Loucy (cell line): ENCODE measurements at regions not wholly inside any gene's neighbourhood (a gene's known extent, or its start where the extent isn't known, plus 50 kb on each side); places are given as distances from the start of the nearest gene placed in this dataset.

ENCODE experiments used
- H2AFZ ChIP-seq: fragments of 200-600 bp; sonication (generic); 2 replicates; pipeline ENCODE4 v1.6.0; 2016; ENCODE audit warnings: antibody characterized with exemption, mild to moderate bottlenecking, low read length, moderate library complexity
- H3F3A ChIP-seq: fragments of 200-600 bp; 2 replicates; pipeline ENCODE4 v1.6.0; 2016; ENCODE audit warnings: antibody characterized with exemption, low read depth, mild to moderate bottlenecking
- H3K27me3 ChIP-seq: fragments of 200-600 bp; sonication (generic); 2 replicates; pipeline ENCODE4 v1.6.1; 2014; ENCODE audit warnings: low read length, mild to moderate bottlenecking; ENCODE audit not compliant: insufficient read depth, poor library complexity, severe bottlenecking
- H3K36me3 ChIP-seq: fragments of 200-600 bp; sonication (generic); 2 replicates; pipeline ENCODE4 v1.6.1; 2016; ENCODE audit warnings: low read length; ENCODE audit not compliant: insufficient read depth
- H3K4me1 ChIP-seq: fragments of 200-600 bp; sonication (generic); 2 replicates; pipeline ENCODE4 v1.5.1; 2014; ENCODE audit warnings: low read length, mild to moderate bottlenecking; ENCODE audit not compliant: insufficient read depth, poor library complexity, severe bottlenecking
- H3K4me2 ChIP-seq: fragments of 200-600 bp; sonication (generic); 2 replicates; pipeline ENCODE4 v1.6.0; 2014; ENCODE audit warnings: antibody characterized with exemption, low read length, low read depth, mild to moderate bottlenecking; ENCODE audit not compliant: poor library complexity, severe bottlenecking
- H3K4me3 ChIP-seq: fragments of 200-600 bp; sonication (generic); 2 replicates; pipeline ENCODE4 v1.5.1; 2014; ENCODE audit warnings: low read length, mild to moderate bottlenecking, mixed read lengths; ENCODE audit not compliant: poor library complexity, severe bottlenecking
- H3K79me2 ChIP-seq: fragments of 200-600 bp; sonication (generic); 2 replicates; pipeline ENCODE4 v1.6.1; 2014; ENCODE audit warnings: low read length; ENCODE audit not compliant: insufficient read depth
- H3K9ac ChIP-seq: fragments of 200-600 bp; sonication (generic); 2 replicates; pipeline ENCODE4 v1.6.0; 2014; ENCODE audit warnings: mild to moderate bottlenecking, low read depth, low read length, moderate library complexity; ENCODE audit not compliant: poor library complexity, severe bottlenecking
- H3K9me2 ChIP-seq: fragments of 200-600 bp; sonication (generic); replicated peaks from 2 replicates; pipeline ENCODE4 v1.6.1; 2016; ENCODE audit warnings: low read depth, low read length, mixed read lengths
- H3K9me3 ChIP-seq: fragments of 200-600 bp; sonication (generic); 2 replicates; pipeline ENCODE4 v1.6.1; 2014; ENCODE audit warnings: mild to moderate bottlenecking, antibody characterized with exemption, low read length, low read depth; ENCODE audit not compliant: insufficient read depth
- H4K20me1 ChIP-seq: fragments of 200-600 bp; sonication (generic); 2 replicates; pipeline ENCODE4 v1.6.0; 2014; ENCODE audit warnings: antibody characterized with exemption, low read length, mild to moderate bottlenecking; ENCODE audit not compliant: insufficient read depth, poor library complexity, severe bottlenecking
- CTCF ChIP-seq: fragments of 200-600 bp; sonication (generic); conservative IDR thresholded peaks from 2 replicates; pipeline ENCODE4 v1.5.1; 2014; ENCODE audit warnings: mild to moderate bottlenecking, antibody characterized with exemption, low read length
- EZH2phosphoT487 ChIP-seq: fragments of 200-600 bp; IDR thresholded peaks from 2 replicates; pipeline ENCODE4 v1.6.1; 2018; ENCODE audit warnings: antibody characterized with exemption, mild to moderate bottlenecking, moderate library complexity, borderline replicate concordance

GRCh38 chr12:84079626-84080025, 833.0 kb downstream of the SLC6A15 start:
- Histone ChIP-seq H3F3A (no peaks in the 10 kb centered on the region), H3K36me3 (no peaks in the 10 kb centered on the region), H3K9ac (no peak overlapping the region), H3K9me3 (no peaks in the 10 kb centered on the region), H3K4me1 (no peaks in the 10 kb centered on the region), H2AFZ (no peak overlapping the region), H3K9me2 (no peaks in the 10 kb centered on the region), H3K79me2 (no peaks in the 10 kb centered on the region), H4K20me1 (no peaks in the 10 kb centered on the region), H3K4me2 (no peak overlapping the region), H3K27me3 (no peaks in the 10 kb centered on the region), H3K4me3 (no peak overlapping the region)
- TF ChIP-seq EZH2phosphoT487 (no peak), CTCF (no peak)

- TF ChIP-seq CTCF = no peak
- TF ChIP-seq EZH2phosphoT487 = no peak
- no peaks in the 10 kb centered on the region for H3K79me2 ChIP-seq
- H3K36me3 ChIP-seq = no peaks in the 10 kb centered on the region
- H3K9me3 ChIP-seq = no peaks in the 10 kb centered on the region
- no peak overlapping the region for H3K9ac ChIP-seq
- H3K4me2 ChIP-seq = no peak overlapping the region
- H3F3A ChIP-seq = no peaks in the 10 kb centered on the region
- no peaks in the 10 kb centered on the region for H3K27me3 ChIP-seq
- no peaks in the 10 kb centered on the region for H4K20me1 ChIP-seq
- H3K9me2 ChIP-seq = no peaks in the 10 kb centered on the region
- H3K4me1 ChIP-seq = no peaks in the 10 kb centered on the region
- H2AFZ ChIP-seq = no peak overlapping the region
- H3K4me3 ChIP-seq = no peak overlapping the region
Observed at GRCh38 chr12:84077679-84078078, 834.9 kb downstream of the SLC6A15 start.

GRCh38 chr12:84075991-84076390, 836.6 kb downstream of the SLC6A15 start:
- TF ChIP-seq CTCF (no peak), EZH2phosphoT487 (no peak)
- no peaks in the 10 kb centered on the region for H3K9me3 ChIP-seq
- H3K9ac ChIP-seq = no peak overlapping the region
- H3K4me1 ChIP-seq = no peaks in the 10 kb centered on the region
- no peaks in the 10 kb centered on the region for H3K27me3 ChIP-seq
- no peak overlapping the region for H3K4me2 ChIP-seq
- H3K79me2 ChIP-seq = no peaks in the 10 kb centered on the region
- no peaks in the 10 kb centered on the region for H3K36me3 ChIP-seq
- H4K20me1 ChIP-seq = no peaks in the 10 kb centered on the region
- no peaks in the 10 kb centered on the region for H3K9me2 ChIP-seq
- no peak overlapping the region for H3K4me3 ChIP-seq
- H2AFZ ChIP-seq = no peak overlapping the region
- H3F3A ChIP-seq = no peaks in the 10 kb centered on the region
